HCEC 1CT (cell line): ENCODE measurements at regions not wholly inside any gene's neighbourhood (a gene's known extent, or its start where the extent isn't known, plus 50 kb on each side); places are given as distances from the start of the nearest gene placed in this dataset.

Source experiments
- DNase-seq: peaks from one replicate; pipeline ENCODE4 v3.0.0-alpha.2; 2017

DNA sequence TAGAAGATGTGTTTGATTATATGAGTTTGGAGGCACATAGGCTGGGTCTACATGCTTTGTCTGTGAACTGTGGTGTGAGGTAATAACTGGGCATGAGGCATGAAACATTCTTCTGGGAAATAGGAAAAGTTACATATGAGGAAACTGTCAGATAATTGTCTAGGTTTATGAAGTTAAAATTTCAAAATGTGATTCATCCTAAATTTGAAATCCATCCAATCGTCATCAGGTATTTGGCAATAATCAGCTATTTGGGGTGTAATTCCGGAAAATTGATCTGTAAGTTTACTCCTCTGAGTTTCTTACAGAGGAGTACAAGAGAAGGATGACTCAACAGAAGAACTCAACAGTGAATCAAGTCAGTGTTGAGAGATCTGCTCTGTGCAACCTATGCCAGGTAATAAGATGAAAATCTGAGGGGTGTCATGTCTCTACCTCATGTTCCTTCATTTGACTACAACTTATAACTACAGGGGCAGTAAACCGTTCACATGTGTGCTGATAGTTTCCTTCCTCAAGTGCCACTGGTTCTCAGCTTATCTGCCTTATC lies 1171.6 kb upstream of the CDH18 start:
- DNase-seq: peak; percentile 22

- DNase-seq: no peak
These were observed 1166.5 kb upstream of the CDH18 start for GRCh38 chr5:21154526-21154925.

- DNase-seq: peak; percentile 99
These were observed 1164.6 kb upstream of the CDH18 start for GRCh38 chr5:21152611-21153010.

- no peak for DNase-seq
These were observed 1157.4 kb upstream of the CDH18 start for GRCh38 chr5:21145376-21145775.

GRCh38 chr5:21143686-21144085 lies 1155.7 kb upstream of the CDH18 start:
- no peak for DNase-seq

GRCh38 chr5:21142791-21143190 lies 1154.8 kb upstream of the CDH18 start:
- DNase-seq: no peak

- no peak for DNase-seq
These were observed 1153.0 kb upstream of the CDH18 start for GRCh38 chr5:21140987-21141386.

DNA sequence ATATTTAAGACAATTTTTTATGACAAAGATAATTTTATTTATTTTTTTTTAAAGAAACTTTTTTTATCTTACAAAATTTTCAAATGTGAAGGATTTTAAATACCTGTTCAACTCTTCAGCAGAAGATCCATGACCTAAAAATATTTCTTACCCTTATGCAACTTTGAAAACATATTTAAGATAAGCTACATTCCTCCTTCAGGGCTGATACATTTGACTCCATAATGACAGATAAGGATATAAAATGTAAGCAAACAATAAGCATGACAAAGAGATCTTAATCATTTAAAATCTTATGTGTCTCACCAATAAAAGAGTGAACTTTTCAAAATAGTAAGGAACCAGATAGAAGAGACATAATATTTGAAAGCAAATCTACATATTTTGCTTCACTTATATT lies 1138.2 kb upstream of the CDH18 start:
- DNase-seq: no peak

DNA sequence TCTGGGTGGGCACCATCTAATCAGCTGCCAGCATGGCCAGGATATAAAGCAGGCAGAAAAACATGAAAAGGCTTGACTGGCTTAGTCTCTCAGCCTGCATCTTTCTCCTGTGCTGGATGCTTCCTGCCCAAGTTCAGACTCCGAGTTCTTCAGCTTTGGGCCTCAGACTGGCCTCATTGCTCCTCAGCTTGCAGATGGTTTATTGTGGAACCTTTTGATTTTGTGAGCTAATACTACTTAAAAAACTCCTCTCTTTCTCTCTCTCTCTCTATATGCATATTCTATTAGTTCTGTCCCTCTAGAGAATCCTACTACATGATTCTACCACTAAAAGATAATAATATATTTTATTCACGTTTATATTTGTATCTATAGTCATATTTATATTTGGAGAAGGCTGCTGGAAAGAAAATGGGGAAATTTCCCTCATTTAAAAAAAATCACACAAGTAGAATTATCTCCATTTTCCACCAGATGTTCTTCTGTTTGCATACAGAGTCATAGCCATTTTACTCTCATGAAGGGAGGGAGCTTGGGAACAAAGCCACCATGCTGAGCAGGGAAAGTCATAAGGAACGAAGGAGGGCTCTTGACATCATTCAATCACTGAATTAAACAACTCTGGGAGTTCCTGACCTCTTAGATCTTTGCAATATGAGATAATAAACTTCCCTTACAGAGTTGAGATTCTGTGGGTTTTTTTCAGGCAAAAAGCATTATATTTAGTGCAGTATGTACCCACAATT lies 1137.4 kb upstream of the CDH18 start:
- DNase-seq: no peak

DNA sequence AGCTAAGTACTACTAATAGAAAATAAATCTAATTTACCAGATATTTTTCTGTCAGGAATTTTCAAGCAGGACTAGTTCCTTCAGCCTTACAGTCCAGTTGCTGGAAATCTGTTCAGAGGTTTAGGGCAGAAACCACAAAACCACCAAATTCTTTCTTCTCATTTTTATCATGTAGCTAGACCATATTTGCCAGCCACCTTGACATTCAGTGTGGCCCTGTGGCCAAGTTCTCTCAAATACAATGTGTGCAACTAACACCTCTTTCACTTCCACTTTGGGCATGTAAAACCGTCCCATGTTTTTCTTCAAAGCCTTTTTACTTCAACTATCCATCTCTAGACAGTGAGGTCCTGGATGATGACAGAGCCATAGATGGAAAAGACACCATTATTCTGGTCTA lies 1133.2 kb upstream of the CDH18 start:
- no peak for DNase-seq

- DNase-seq: no peak
These were observed 1109.7 kb upstream of the CDH18 start for GRCh38 chr5:21097661-21098060.

GRCh38 chr5:21094619-21095018 lies 1106.6 kb upstream of the CDH18 start:
- no peak for DNase-seq

- no peak for DNase-seq
These were observed 1099.8 kb upstream of the CDH18 start for GRCh38 chr5:21087766-21088165.

DNA sequence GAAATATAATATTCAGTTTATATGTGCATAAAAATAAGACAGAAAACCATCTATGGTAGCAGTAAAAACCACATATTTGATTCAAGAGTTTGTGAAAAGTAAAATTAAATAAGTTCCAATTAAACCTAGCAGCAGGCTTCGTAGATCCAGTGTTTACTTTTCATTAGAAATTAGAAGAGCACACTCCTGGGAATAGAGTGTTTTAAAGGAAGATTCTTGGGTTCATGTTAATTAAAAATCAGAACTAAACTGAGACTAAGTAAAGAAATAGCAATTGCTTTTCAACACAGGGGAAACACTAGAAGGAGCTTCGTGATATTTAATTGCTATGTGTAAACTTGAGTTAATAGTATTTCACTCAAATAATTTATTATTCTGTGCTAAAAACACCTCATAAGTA lies 1097.8 kb upstream of the CDH18 start:
- no peak for DNase-seq

DNA sequence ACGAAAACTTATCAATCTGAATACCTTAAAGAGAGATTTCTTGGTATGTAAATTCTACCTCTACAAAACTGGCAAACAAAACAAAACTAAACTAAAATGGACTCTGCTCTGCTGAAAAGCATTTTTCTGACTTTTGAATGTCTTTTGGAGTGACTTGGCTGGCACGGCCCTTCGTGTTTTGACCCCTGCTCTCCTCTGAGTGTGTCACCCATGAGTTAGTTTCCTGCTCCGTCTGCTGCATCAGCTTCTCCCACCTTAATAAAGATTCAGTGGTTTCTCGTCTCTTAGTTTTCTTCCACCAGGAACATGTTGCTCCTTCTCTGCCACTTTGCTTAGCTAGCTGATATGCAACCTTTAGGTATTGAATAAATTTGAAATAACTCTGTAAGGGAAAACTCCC lies 1084.0 kb upstream of the CDH18 start:
- peak; percentile 65 for DNase-seq

- no peak for DNase-seq
These were observed 1083.4 kb upstream of the CDH18 start for GRCh38 chr5:21071421-21071820.

- no peak for DNase-seq
These were observed 1082.9 kb upstream of the CDH18 start for GRCh38 chr5:21070858-21071257.

DNA sequence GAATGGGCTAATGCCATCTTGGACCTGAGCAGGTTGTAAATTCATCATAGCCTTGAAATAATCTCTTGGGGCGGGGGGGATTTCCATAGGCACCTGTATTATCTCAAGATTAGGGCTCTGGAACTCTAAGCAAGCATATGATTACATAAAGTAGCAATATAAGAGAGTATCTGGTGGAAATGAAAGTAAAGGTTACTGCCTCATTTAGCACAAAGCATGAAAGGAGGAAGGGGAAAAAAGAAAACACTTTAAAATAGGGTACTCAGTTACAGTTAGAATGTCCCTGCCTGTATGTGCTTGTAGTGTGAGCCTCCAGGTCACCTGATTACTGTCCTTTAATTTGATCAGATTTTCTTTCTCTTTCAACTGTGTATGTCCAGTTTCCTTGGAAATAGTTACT lies 1079.7 kb upstream of the CDH18 start:
- DNase-seq: no peak

- DNase-seq: no peak
These were observed 1075.1 kb upstream of the CDH18 start for GRCh38 chr5:21063146-21063545.

GRCh38 chr5:21058289-21058688 lies 1070.3 kb upstream of the CDH18 start:
- no peak for DNase-seq

- DNase-seq: no peak
These were observed 1063.9 kb upstream of the CDH18 start for GRCh38 chr5:21051945-21052344.

- no peak for DNase-seq
These were observed 1061.9 kb upstream of the CDH18 start for GRCh38 chr5:21049901-21050300.

- no peak for DNase-seq
These were observed 1043.0 kb upstream of the CDH18 start for GRCh38 chr5:21030981-21031380.

- DNase-seq: no peak
These were observed 1037.0 kb upstream of the CDH18 start for GRCh38 chr5:21024966-21025365.

- no peak for DNase-seq
These were observed 1025.2 kb upstream of the CDH18 start for GRCh38 chr5:21013237-21013636.
